ENCODE measurements at regions not wholly inside any gene's neighbourhood (a gene's known extent, or its start where the extent isn't known, plus 50 kb on each side); places are given as distances from the start of the nearest gene placed in this dataset.

DNA sequence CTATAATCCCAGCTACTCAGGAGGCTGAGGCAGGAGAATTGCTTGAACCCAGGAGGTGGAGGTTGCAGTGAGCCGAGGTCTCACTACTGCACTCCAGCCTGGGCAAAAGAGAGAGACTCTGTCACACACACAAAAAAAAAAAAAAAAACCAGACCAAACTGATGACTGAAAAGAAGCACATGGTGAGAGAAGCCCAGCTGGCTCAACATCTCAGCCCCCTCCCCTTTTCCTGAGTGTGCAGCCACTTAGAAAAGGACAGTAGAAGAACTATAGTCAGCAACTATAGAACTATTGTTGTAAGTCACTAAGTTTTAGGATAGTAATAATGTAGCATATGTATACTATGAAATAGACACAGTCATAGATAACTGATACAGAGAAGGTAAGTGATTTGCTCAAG is 87.2 kb upstream of the RALGPS2 start:
- no peak overlapping the region for H3K4me3 ChIP-seq (ENCODE audit: low read depth, low read length)
- no peak for TF ChIP-seq CTCF (IDR thresholded peaks at IDR 0.05; ENCODE audit: low read depth, low read length, missing control alignments)
- no peak for DNase-seq (ENCODE audit: low read depth)

DNA sequence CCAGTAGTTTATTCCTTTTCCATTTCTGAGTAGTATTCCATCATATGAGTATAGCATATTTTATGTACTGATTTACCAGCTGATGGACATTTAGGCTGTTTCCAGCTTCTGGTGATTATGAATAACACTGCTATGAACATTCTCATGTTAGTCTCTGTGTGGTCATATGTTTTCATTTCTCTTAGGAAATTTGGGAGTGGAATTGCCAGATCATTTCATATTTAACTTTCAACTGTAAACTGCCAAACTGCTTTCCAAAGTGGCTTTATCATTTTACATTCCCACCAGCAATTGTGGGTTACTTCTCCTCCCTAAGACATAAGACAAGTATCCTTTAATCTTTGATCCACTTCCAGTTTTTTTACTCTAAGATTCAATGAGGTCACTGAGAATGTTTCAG is 85.7 kb upstream of the RALGPS2 start:
- no peak for DNase-seq (ENCODE audit: low read depth)
- no peak overlapping the region for H3K4me3 ChIP-seq (ENCODE audit: low read depth, low read length)
- TF ChIP-seq CTCF (IDR thresholded peaks at IDR 0.05; ENCODE audit: low read depth, low read length, missing control alignments): no peak

DNA sequence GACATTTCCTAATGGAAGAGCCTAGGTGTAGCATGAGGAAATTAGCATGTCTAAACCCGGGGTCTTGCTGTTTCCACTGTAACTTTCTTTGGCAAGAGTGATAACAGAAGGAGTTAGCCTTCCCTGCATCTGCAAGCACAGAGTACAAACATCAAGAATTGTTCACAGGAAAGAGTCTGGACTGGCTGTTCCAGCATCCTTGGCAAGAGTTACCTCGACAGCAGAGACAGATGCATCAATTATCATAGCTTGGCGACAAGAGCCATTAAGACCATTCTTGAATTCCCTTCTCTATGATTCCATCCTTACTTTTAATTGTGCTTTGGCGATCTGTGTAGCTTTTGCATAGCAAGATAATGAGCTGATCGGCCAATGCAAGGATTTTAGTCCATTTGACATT is 82.8 kb upstream of the RALGPS2 start:
- no peak overlapping the region for H3K4me3 ChIP-seq (ENCODE audit: low read depth, low read length)
- no peak for TF ChIP-seq CTCF (IDR thresholded peaks at IDR 0.05; ENCODE audit: low read depth, low read length, missing control alignments)
- DNase-seq (ENCODE audit: low read depth): no peak

DNA sequence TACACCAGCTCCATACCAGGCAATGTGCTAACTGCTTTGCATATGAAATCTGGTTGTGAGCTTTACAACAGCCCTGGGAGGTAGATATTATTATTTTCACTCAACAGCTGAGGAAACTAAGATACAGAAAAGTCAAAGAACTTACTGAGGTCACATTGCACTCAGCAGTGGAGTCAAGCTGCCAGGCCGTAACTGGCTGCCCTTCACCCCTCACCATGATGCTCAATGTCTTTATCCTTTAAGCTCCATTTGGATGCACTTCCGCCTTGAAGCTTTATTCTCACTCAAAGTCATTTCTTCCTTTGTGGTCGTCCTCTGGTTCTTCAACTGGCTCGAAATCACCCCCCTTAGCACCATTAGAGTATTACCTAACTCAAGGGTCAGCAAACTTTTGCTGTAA is 81.7 kb upstream of the RALGPS2 start:
- no peak overlapping the region for H3K4me3 ChIP-seq (ENCODE audit: low read depth, low read length)
- TF ChIP-seq CTCF (IDR thresholded peaks at IDR 0.05; ENCODE audit: low read depth, low read length, missing control alignments): no peak
- DNase-seq (ENCODE audit: low read depth): no peak

DNA sequence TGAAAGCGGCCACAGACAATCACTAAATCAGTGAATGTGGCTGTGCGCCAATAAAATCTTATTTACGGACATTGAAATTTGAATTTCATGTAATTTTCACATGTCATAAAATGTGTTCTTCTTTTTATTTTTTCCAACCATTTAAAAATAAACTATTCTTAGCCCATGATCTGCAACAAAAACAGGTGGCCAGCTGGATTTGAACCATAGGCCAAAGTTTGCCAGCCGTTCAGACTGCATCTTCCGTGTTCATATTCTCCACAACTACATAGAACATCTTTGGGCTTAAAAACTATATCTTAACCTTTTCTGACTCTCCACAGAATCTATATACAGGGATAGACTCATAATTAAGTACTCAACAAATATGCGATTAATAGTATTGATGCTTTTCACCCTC is 81.2 kb upstream of the RALGPS2 start:
- no peak overlapping the region for H3K4me3 ChIP-seq (ENCODE audit: low read depth, low read length)
- no peak for TF ChIP-seq CTCF (IDR thresholded peaks at IDR 0.05; ENCODE audit: low read depth, low read length, missing control alignments)
- no peak for DNase-seq (ENCODE audit: low read depth)

- DNase-seq (ENCODE audit: low read depth): no peak
- H3K4me3 ChIP-seq (ENCODE audit: low read depth, low read length): no peak overlapping the region
- TF ChIP-seq CTCF (IDR thresholded peaks at IDR 0.05; ENCODE audit: low read depth, low read length, missing control alignments): no peak
Observed at GRCh38 chr1:178644308-178645120, 80.5 kb upstream of the RALGPS2 start.
